GM18498 (cell line): ENCODE measurements at regions not wholly inside any gene's neighbourhood (a gene's known extent, or its start where the extent isn't known, plus 50 kb on each side); places are given as distances from the start of the nearest gene placed in this dataset.

Experiments
- ATAC-seq: cut with Tn5 transposase; IDR thresholded peaks from one replicate; pipeline ENCODE4 v1.9.1; 2021; ENCODE audit warnings: mild to moderate bottlenecking, moderate library complexity; ENCODE audit not compliant: unreplicated experiment

DNA sequence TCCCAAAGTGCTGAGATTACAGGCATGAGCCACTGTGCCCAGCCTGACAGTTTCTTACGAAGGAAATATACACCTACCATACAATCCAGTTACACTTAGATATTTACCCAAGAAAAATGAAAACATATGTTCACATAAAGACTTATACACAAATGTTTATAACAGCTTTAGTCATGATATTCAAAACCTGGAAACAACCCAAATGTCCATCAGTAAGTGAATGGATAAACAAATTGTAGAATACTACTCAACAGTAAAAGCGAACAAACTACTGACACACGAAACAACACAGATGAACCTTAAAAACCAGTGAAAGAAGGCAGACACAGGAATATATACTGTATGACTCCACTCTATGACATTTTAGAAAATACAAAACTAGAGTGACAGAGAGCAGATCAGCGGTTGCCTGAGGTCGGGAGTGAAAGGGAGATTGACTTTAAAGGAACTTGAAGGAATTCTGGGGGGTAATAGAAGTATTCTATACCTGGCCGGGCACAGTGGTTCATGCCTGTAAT lies 83.6 kb downstream of the SPRING1 start:
- no peak for ATAC-seq

- no peak for ATAC-seq
Measured at GRCh38 chr12:116651089-116651488, 86.8 kb downstream of the SPRING1 start.

DNA sequence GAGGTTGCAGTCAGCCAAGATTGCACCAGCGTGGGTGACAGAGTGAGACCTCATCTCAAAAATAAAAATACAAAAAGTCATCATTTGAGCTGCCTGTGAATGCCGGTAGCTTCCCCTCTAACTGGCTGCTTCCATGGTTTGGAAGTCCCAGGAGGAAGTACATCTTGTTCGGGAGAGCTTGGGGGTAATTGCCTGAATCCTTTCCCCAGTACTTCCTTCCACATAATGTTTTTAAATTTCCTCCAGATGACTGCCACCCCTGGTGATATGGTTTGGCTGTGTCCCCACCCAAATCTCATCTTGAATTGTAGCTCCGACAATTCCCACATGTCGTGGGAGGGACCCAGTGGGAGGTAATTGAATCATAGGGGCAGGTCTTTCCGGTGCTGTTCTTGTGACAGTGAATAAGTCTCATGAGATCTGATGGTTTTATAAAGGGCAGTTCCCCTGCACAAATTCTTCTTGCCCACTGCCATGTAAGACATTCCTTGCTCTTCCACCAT lies 87.2 kb downstream of the SPRING1 start:
- no peak for ATAC-seq

GRCh38 chr12:116650062-116650461 lies 87.8 kb downstream of the SPRING1 start:
- ATAC-seq: no peak

GRCh38 chr12:116647813-116648212 lies 88.6 kb downstream of the MAP1LC3B2 start:
- no peak for ATAC-seq

DNA sequence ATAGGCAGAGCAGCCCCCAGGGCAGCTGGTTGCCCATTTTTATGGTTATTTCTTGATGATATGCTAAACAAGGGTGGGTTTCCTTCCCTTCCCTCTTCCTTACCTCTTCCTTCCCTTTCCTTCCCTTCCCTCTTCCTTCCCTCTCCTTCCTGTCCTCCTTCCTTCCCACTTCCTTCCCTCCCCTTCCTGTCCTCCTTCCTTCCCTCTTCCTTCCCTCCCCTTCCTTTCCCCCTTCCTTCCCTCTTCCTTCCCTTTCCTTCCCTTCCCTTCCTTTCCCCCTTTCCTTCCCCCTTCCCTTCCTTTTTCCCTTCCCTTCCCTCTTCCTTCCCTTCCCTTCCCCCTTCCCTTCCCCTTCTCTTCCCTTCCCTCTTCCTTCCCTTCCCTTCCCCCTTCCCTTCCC lies 87.7 kb downstream of the MAP1LC3B2 start:
- ATAC-seq: no peak

GRCh38 chr12:116644806-116645205 lies 85.6 kb downstream of the MAP1LC3B2 start:
- ATAC-seq: no peak

DNA sequence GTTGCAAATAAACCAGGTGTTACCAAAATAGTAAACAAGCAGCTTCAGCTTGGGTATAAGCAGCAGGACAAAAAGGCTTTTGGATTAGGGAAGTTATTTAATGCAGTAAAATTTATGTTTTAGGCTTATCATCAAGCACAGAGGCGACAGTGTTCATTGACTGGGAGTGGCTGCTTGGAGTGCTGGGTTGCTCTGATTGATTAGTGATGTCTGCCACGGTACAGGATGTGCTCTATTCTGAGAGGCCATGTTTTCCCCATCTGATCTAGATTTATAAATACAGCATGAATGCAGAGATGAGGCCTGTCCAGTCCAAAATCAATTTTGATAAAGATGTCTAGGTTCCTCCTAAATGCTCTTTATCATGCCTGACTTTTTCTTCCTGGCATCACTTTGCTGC lies 83.5 kb downstream of the MAP1LC3B2 start:
- ATAC-seq: no peak

- no peak for ATAC-seq
Measured at GRCh38 chr12:116642106-116642505, 82.9 kb downstream of the MAP1LC3B2 start.

DNA sequence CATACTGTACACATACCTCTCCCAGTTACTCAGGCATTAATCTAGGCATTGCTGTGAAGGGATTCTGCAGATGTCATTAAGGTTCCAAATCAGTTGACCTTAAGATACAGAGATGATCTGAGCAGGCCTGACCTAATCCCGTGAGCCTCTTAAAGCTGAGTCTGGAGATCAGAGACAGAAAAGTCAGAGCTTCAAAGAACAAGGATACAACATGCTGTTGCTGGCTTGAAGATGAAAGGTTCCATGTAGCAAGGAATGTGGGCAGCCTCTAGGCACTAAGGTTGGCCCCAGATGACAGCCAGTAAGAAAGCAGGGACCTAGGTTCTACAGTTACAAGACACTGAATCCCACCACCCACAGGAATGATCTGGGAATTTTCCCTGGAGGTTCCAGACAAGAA lies 81.1 kb downstream of the MAP1LC3B2 start:
- no peak for ATAC-seq

DNA sequence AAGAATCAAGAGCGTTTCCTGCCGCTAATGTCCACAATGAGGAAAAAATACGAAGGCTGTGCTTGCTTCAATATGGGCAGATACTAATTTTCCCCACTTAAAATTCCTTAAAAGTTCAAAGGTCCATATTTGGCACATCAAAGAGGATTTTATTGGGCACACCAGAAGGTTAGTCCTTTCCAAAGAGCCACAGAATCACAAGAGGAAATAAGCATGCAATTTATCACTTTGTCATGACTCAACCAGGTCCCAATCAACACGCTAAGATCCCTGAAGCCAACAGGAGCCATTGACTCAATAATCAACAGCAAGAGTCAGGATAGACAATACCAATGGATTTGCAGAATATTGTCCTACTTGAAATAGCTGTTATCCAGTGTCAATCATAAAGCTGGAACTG lies 80.6 kb downstream of the MAP1LC3B2 start:
- no peak for ATAC-seq

DNA sequence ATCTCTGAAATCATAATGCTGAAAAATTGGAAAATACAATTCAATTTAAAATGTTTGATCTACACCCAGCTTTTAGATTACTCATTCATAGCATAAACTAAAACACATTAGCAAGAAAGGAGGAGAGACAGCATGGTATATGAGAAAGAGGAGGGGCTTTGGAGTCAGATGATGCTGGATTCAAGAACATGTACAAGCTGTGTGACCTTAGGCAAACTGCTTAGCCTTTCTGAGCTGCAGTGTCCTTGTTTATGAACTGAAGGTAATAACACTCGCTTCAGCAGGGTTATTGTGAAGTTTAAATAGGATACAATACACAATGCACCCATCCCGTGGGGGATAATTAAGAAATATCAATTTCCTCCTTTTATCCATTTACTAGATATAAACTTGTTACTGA lies 79.2 kb downstream of the MAP1LC3B2 start:
- no peak for ATAC-seq

DNA sequence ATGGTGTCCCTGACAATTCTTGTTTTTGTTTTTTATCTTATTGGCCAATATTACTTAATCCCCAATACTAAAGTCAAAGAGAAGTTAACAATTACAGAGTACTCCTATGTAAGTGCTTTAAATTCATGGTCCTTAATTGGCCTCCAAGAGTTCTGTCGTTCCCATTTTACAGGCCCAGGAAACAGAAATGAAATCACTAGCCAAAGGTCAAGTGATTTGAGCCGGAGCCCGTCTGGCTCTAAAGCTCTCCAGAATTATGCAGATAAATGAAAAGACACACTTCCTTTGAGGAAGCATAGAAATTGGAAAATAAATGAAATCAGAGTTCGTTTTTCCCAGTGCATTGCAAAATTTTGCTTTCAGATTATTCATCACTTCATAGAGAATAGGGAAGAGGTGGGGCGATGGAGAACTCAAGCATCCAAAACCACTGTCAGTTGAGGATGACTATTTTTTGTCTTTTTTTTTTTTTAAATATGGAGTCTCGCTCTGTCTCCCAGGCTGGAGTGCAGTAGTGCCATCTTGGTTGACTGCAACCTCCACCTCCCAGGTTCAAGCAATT lies 78.5 kb downstream of the MAP1LC3B2 start:
- ATAC-seq: no peak

GRCh38 chr12:116636608-116637519 lies 77.7 kb downstream of the MAP1LC3B2 start:
- no peak for ATAC-seq

GRCh38 chr12:116635487-116635886 lies 76.3 kb downstream of the MAP1LC3B2 start:
- no peak for ATAC-seq

DNA sequence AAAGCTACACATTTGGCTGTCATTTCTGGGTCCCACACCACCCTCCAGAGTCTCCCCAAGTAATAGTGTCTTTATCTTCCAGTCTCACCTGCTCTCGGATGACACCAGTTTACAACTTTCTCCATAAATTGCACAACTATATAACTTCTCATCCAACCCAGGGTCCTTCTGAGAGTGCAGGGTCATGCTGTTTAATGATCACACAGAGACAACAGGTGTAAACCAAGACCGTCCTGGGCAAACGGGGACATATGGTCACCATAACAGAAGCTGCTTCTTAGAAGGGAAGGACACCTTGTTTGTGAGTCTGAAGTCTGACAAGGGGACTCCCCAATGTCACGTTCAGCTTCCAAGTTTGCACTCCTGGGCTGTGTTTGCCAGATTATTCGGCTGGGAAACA lies 74.3 kb downstream of the MAP1LC3B2 start:
- ATAC-seq: no peak

- ATAC-seq: no peak
Measured at GRCh38 chr12:116631619-116632018, 72.4 kb downstream of the MAP1LC3B2 start.

- no peak for ATAC-seq
Measured at GRCh38 chr12:116630762-116631161, 71.6 kb downstream of the MAP1LC3B2 start.

- no peak for ATAC-seq
Measured at GRCh38 chr12:116629480-116629879, 70.3 kb downstream of the MAP1LC3B2 start.

DNA sequence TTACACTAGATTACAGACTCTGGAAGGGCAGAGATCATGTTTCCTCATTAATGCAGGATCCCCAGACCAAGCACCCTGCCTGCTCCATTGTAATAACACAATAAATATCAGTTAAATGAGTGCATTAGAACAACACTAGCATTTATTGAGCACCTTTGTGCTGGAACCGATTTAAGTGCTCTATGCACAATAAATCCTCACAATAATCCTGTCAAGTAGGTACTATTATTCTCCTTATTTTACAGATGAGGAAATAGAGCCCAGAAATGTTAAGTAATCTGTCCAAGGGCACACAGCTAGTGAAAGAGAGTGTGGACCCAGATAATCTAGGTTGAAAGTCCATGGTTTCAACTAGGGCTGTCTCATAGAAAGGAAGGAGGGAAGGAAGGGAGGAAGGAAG lies 69.8 kb downstream of the MAP1LC3B2 start:
- ATAC-seq: no peak

GRCh38 chr12:116628450-116628793 lies 69.2 kb downstream of the MAP1LC3B2 start:
- no peak for ATAC-seq
